ENCODE measurements at regions not wholly inside any gene's neighbourhood (a gene's known extent, or its start where the extent isn't known, plus 50 kb on each side); places are given as distances from the start of the nearest gene placed in this dataset.

DNA sequence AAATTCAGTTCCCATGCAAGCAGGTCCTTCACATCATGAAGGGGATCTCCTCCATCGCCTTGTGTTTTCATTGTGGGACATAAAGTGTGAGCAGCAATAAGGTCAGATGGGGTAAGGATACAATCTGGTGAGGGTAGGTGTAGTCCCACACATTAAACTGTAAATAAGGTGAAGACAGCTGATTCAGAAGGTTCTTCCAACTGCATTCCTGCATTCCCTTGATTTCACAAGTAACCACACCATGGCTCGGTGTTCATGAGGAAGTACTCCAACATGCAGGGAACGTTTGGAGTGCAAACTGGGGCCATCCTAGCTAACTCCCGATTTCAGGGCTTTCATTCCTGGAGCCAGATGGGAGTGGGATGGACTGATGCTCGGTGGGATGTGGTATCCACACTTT is 680.7 kb upstream of the TSPY4 start:
- no peak overlapping the region for H3K27ac Mint-ChIP-seq
- H3K4me3 Mint-ChIP-seq: no peak overlapping the region
- H3K36me3 Mint-ChIP-seq (ENCODE audit: insufficient read depth in 2 of 2): no peaks in the 10 kb centered on the region
- H3K4me1 Mint-ChIP-seq (ENCODE audit: low read depth): no peaks in the 10 kb centered on the region
- no peak for DNase-seq
- H3K9me3 Mint-ChIP-seq: no peaks in the 10 kb centered on the region
- no peaks in the 10 kb centered on the region for H3K27me3 Mint-ChIP-seq (ENCODE audit: low read depth)
- no peak for ATAC-seq (replicated peaks in 1 of 2)

DNA sequence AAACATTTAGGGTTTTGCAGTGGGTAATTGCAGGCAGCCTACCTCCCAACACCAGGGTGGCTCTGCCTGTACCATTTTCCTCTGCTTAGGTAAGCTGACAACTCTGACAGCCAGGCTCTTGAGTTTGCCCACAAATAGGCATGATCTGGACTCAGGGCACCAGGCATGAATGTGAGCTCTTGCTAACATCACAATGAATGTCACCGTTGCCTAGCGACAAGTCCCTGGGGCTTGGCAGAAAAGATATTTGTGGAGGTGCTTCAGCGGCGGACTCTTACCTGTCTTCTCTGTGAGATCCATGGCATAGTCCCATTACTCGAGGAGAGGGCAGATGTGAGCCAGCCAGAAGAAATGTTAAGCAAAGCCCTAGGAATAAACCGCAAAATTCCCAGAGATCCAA is 677.5 kb upstream of the TSPY4 start:
- ATAC-seq (replicated peaks in 1 of 2) (no peak), DNase-seq (no peak)
- no peak overlapping the region for H3K4me3 Mint-ChIP-seq
- H3K27ac Mint-ChIP-seq: no peak overlapping the region
- H3K9me3 Mint-ChIP-seq: no peaks in the 10 kb centered on the region
- no peaks in the 10 kb centered on the region for H3K36me3 Mint-ChIP-seq (ENCODE audit: insufficient read depth in 2 of 2)
- H3K4me1 Mint-ChIP-seq (ENCODE audit: low read depth): no peaks in the 10 kb centered on the region
- H3K27me3 Mint-ChIP-seq (ENCODE audit: low read depth): no peaks in the 10 kb centered on the region

DNA sequence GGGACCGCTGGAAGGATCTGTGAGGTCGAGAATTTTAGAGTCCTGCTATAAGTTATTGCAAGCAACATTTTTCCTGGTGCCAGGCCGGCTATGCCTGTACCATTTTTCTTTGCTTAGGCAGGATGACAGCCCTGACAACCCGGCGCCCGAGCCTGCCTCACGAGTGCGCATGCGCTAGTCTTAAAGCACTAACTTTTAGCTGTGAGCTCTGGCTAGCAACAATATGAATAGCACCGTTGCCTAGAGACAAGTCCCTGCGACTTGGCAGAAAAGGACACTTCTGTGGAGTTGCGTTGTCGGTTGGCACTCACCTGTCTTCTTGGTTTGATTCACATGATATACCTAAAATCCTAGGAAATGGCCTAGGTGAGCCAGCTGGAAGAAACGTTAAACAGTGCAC is 663.4 kb upstream of the TSPY4 start:
- no peaks in the 10 kb centered on the region for H3K36me3 Mint-ChIP-seq (ENCODE audit: insufficient read depth in 2 of 2)
- no peak overlapping the region for H3K27ac Mint-ChIP-seq
- H3K27me3 Mint-ChIP-seq (ENCODE audit: low read depth): no peaks in the 10 kb centered on the region
- H3K9me3 Mint-ChIP-seq: no peaks in the 10 kb centered on the region
- ATAC-seq (replicated peaks in 1 of 2): no peak
- H3K4me3 Mint-ChIP-seq: no peak overlapping the region
- no peaks in the 10 kb centered on the region for H3K4me1 Mint-ChIP-seq (ENCODE audit: low read depth)
- no peak for DNase-seq

DNA sequence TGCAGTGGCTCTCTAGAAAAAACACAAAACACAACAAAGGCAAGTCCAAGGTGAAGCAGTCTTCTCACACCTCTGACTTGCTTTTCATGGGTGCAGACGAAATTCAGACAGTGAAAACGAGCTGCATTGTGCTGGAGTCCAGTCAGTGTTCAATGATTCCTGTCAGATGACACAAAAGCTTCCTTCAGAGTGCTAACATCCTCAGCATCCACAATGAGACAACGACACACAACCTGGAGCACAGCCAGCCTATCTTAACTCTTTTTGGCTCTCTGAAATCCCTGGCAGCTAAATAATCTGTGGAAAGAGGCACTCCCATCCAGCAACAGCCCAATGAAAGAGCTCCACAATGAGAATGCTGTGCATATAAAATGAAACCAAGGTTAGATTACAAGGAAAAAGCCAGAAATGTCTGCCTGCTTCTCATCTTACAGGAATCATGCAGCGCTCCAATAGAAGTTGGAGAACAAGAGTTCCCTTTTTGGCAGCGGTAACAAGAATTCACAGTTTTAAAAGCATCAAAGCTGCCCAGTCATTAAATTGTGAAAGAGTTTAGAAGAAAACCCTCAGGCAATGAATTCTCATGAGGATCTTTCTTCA is 659.8 kb upstream of the TSPY4 start:
- DNase-seq (no peak), ATAC-seq (replicated peaks in 1 of 2) (no peak)
- H3K27ac Mint-ChIP-seq: no peak overlapping the region
- no peaks in the 10 kb centered on the region for H3K27me3 Mint-ChIP-seq (ENCODE audit: low read depth)
- no peaks in the 10 kb centered on the region for H3K9me3 Mint-ChIP-seq
- H3K4me1 Mint-ChIP-seq (ENCODE audit: low read depth): no peaks in the 10 kb centered on the region
- H3K36me3 Mint-ChIP-seq (ENCODE audit: insufficient read depth in 2 of 2): no peaks in the 10 kb centered on the region
- H3K4me3 Mint-ChIP-seq: no peak overlapping the region

DNA sequence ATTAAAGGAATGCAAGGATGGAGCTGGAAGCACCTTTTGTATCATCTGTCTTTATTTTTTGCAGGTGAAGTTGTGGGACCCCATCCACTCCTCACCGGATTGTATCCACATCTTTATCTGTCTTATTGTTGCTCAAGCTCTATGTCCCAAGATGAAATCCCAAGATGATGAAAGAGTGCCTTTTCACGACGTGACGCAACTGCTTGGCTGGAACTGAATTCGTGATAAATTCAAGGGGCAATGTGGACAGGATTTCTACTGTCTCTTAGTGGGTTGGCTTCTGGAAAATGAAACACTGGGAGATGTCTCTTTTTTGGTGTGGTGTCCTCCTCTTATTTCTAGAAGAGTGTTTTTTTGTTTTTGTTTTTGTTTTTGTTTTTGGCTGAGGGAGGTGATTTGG is 650.1 kb upstream of the TSPY4 start:
- DNase-seq (no peak), ATAC-seq (replicated peaks in 1 of 2) (no peak)
- Mint-ChIP-seq H3K36me3 (ENCODE audit: insufficient read depth in 2 of 2) (no peaks in the 10 kb centered on the region), H3K4me3 (no peak overlapping the region), H3K27me3 (ENCODE audit: low read depth) (no peaks in the 10 kb centered on the region), H3K27ac (no peak overlapping the region), H3K9me3 (no peaks in the 10 kb centered on the region), H3K4me1 (ENCODE audit: low read depth) (no peaks in the 10 kb centered on the region)

DNA sequence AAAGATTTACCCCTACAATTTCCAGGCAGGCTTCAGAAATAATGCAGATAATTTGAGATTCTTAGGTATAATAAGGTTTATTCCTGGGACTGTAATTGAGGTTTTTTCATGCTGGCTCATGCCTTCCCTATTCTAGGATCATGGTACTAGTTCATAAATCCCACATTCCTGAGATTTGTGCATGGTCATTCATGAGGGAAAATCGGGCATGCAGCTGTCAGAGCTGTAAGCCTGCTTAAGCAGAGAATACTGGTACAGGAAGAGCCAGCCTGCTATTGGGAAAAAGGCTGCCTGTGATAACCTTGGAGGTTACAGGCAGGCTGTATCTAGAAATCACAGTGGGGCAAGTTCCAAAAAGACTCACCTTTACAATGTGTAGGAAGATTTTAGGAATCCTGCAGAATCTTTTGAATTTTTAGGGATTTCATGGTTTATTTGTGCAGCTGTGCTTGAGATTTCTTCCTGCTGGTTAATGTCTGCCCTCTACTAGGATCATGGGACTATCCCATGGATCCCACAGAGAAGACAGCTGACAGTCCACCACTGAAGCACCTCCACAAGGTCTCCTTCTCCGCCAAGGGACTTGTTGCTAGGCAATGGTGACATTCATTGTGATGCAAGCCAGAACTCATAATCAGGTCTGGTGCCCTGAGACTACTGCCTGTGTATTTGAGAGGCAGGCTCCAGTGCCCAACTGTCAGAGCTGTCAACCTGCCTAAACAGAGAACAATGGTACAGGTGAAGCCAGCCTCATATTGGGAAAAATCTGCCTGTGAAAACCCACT is 646.2 kb upstream of the TSPY4 start:
- DNase-seq (no peak), ATAC-seq (replicated peaks in 1 of 2) (no peak)
- no peak overlapping the region for H3K27ac Mint-ChIP-seq
- no peaks in the 10 kb centered on the region for H3K27me3 Mint-ChIP-seq (ENCODE audit: low read depth)
- H3K9me3 Mint-ChIP-seq: no peaks in the 10 kb centered on the region
- no peak overlapping the region for H3K4me3 Mint-ChIP-seq
- H3K4me1 Mint-ChIP-seq (ENCODE audit: low read depth): no peaks in the 10 kb centered on the region
- no peaks in the 10 kb centered on the region for H3K36me3 Mint-ChIP-seq (ENCODE audit: insufficient read depth in 2 of 2)

DNA sequence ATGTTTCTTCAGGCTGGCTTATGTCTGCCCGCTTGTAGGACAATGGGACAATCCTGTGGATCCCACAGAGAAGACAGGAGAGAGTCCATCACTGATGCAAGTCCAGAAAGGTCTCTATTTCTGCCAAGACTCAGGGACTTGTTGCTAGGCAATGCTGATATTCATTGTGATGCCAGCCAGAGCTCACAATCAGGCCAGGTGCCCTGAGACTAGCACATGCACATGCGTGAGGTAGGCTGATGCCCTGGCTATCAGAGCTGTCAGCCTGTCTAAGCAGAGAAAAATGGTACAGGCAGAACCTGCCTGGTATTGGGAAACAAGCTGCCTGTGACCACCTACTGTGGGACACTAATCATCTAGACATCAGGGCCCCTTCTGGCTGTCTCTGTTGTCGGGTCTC is 638.7 kb upstream of the TSPY4 start:
- H3K4me1 Mint-ChIP-seq (ENCODE audit: low read depth): no peaks in the 10 kb centered on the region
- H3K27ac Mint-ChIP-seq: no peak overlapping the region
- no peaks in the 10 kb centered on the region for H3K36me3 Mint-ChIP-seq (ENCODE audit: insufficient read depth in 2 of 2)
- H3K27me3 Mint-ChIP-seq (ENCODE audit: low read depth): no peaks in the 10 kb centered on the region
- H3K9me3 Mint-ChIP-seq: no peaks in the 10 kb centered on the region
- DNase-seq (no peak), ATAC-seq (replicated peaks in 1 of 2) (no peak)
- no peak overlapping the region for H3K4me3 Mint-ChIP-seq

DNA sequence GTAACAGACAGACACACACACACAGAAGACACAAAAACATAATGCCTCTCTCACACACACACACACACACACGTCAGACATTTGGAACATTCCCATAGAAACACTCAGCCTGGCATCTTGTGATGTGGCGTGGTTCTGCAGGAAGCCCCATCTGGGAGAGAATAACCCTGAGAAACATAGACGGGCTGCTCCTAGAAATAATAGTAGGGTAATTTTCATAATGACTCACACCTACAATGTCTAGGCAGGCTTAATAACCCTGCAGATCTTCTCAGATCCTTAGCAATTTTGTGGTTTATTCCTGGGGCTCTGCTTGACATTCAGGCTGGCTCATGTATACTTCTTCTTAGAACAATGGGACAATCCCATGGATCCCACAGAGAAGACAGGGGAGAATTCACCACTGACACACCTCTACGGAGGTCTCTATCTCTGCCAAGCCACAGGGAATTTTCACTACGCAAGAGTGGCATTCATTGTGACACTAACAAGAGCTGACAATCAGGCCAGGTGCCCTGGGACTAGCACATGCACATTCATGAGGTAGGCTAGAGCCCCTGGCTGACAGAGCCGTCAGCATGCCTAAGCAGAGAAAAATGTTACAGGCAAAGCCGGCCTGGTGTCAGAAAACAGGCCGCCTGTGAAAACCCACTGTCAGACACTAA is 631.5 kb upstream of the TSPY4 start:
- no peak for DNase-seq
- H3K4me1 Mint-ChIP-seq (ENCODE audit: low read depth): no peaks in the 10 kb centered on the region
- H3K27me3 Mint-ChIP-seq (ENCODE audit: low read depth): no peaks in the 10 kb centered on the region
- no peaks in the 10 kb centered on the region for H3K9me3 Mint-ChIP-seq
- no peak overlapping the region for H3K4me3 Mint-ChIP-seq
- no peak overlapping the region for H3K27ac Mint-ChIP-seq
- ATAC-seq (replicated peaks in 1 of 2): no peak
- no peaks in the 10 kb centered on the region for H3K36me3 Mint-ChIP-seq (ENCODE audit: insufficient read depth in 2 of 2)

DNA sequence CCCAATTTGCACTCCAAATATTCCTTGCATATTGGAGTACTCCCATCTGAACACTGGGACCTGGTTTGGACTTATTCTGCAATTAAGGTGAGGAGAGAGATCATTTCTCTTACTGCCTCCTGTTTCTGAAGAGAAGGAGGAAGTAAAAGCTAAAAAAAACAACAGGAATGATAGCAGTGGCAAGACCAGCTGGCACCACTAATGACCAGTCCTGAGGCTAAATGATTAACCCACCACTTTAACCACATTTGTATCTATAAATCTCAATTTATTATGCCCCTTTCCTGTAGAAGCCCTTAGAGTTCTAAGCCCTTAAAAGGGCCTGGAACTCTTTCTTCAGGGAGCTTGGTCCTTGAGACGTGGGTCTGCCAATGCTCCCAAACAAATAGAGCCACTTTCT is 625.0 kb upstream of the TSPY4 start:
- no peaks in the 10 kb centered on the region for H3K27me3 Mint-ChIP-seq (ENCODE audit: low read depth)
- DNase-seq: no peak
- H3K27ac Mint-ChIP-seq: no peak overlapping the region
- no peaks in the 10 kb centered on the region for H3K36me3 Mint-ChIP-seq (ENCODE audit: insufficient read depth in 2 of 2)
- no peaks in the 10 kb centered on the region for H3K4me1 Mint-ChIP-seq (ENCODE audit: low read depth)
- ATAC-seq (replicated peaks in 1 of 2): no peak
- no peak overlapping the region for H3K4me3 Mint-ChIP-seq
- no peaks in the 10 kb centered on the region for H3K9me3 Mint-ChIP-seq

DNA sequence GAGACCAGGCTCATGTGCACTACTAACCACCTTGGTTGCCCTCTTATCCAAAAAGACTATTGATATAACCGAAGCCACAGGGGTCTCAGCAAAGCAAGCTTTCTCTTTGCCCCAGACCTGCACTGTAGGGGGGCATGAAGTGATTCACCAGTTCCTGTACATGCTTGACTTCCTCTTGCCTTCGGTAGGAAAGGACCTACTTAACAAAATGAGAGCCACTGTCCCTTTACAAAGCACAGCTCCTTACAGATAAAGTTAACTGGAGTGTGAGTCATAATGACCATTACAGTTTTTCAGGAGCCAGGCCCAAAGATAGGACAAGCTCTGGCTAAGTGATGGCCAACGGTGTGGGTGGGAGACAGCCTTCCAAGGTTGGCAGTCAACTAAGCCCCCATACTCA is 622.0 kb upstream of the TSPY4 start:
- no peaks in the 10 kb centered on the region for H3K27me3 Mint-ChIP-seq (ENCODE audit: low read depth)
- H3K4me1 Mint-ChIP-seq (ENCODE audit: low read depth): no peaks in the 10 kb centered on the region
- no peaks in the 10 kb centered on the region for H3K9me3 Mint-ChIP-seq
- DNase-seq (no peak), ATAC-seq (replicated peaks in 1 of 2) (no peak)
- no peak overlapping the region for H3K27ac Mint-ChIP-seq
- no peak overlapping the region for H3K4me3 Mint-ChIP-seq
- H3K36me3 Mint-ChIP-seq (ENCODE audit: insufficient read depth in 2 of 2): no peaks in the 10 kb centered on the region

DNA sequence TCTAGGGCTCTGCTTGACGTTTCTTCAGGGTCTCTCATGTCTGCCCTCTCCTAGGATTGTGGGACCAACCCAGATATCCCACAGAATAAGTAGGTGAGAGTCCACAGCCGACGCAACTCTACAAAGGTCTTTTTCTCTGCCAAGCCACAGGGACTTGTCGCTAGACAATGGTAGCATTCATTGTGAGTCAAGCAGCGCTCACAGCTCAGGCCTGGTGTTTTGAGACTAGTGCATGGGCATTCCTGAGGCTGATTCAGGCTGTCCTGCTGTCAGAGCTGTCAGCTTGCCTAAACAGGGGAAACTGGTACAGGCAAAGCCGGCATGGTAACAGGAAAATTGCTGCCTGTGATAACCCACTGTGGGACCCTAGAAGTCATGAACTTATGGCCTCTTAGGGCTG is 610.6 kb upstream of the TSPY4 start:
- Mint-ChIP-seq H3K27ac (no peak overlapping the region), H3K36me3 (ENCODE audit: insufficient read depth in 2 of 2) (no peaks in the 10 kb centered on the region), H3K4me1 (ENCODE audit: low read depth) (no peaks in the 10 kb centered on the region), H3K27me3 (ENCODE audit: low read depth) (no peaks in the 10 kb centered on the region), H3K4me3 (no peak overlapping the region), H3K9me3 (no peaks in the 10 kb centered on the region)
- DNase-seq (no peak), ATAC-seq (replicated peaks in 1 of 2) (no peak)

DNA sequence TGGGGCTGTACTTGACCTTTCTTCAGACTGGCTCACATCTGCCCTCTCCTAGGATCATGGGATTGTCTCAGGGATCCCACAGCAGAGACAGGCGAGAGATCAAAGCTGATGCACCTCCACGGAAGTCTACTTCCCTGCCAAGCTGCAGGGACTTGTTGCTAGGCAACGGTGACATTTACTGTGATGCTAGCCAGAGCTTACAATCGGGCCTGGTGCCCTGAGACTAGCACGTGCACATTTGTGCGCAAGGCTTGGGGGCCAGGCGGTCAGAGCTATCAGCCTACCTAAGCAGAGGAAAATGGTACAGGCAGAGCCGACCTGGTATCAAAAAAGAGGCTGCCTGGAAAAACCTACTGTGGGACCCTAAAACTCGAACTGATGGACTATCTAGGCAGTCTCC is 607.3 kb upstream of the TSPY4 start:
- ATAC-seq (replicated peaks in 1 of 2): no peak
- no peaks in the 10 kb centered on the region for H3K27me3 Mint-ChIP-seq (ENCODE audit: low read depth)
- H3K9me3 Mint-ChIP-seq: no peaks in the 10 kb centered on the region
- no peaks in the 10 kb centered on the region for H3K36me3 Mint-ChIP-seq (ENCODE audit: insufficient read depth in 2 of 2)
- H3K4me1 Mint-ChIP-seq (ENCODE audit: low read depth): no peaks in the 10 kb centered on the region
- H3K4me3 Mint-ChIP-seq: no peak overlapping the region
- no peak overlapping the region for H3K27ac Mint-ChIP-seq
- DNase-seq: no peak

DNA sequence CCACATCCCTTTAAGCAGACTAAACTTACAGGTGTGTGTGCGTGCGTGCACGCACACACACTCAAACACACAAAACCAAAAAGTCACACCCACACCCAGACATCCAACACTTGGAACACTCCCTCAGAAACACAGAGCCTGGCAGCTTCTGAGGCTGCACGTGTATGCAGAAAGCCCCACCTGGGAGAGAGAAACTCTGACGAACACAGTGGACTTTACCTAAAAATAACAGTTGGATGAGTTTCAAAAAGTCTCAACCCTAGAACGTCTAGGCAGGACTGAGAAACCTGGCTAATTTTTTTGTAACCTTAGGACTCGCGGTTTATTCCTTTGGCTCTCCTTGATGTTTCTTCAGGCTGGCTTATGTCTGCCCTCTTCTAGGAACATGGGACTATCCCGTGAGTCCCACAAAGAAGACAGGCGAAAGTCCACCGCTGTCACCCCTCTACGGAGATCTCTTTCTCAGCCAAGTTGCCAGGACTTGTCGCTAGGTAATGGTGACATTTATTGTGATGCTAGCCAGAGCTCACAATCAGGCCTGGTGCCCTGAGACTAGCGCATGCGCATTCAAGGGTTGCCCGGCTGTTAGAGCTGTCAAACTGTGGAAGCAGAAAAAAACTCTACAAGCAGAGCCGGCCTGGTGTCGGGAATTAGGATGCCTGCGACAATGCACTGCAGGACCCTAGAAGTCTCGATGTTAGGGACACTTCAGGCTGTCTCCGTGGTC is 595.8 kb upstream of the TSPY4 start:
- Mint-ChIP-seq H3K27me3 (ENCODE audit: low read depth) (no peaks in the 10 kb centered on the region), H3K36me3 (ENCODE audit: insufficient read depth in 2 of 2) (peaks cover 0 to 2% of the 10 kb centered on the region in 2 donors), H3K9me3 (no peaks in the 10 kb centered on the region), H3K4me1 (ENCODE audit: low read depth) (no peaks in the 10 kb centered on the region), H3K27ac (no peak overlapping the region), H3K4me3 (no peak overlapping the region)
- DNase-seq (no peak), ATAC-seq (replicated peaks in 1 of 2) (no peak)

All from activated T-cell treated with anti-CD3 and anti-CD28 coated beads, Interleukin-2, amount 50 U/mL, for 72 hours (primary cell).